ENCODE measurements at regions not wholly inside any gene's neighbourhood (a gene's known extent, or its start where the extent isn't known, plus 50 kb on each side); places are given as distances from the start of the nearest gene placed in this dataset.

DNA sequence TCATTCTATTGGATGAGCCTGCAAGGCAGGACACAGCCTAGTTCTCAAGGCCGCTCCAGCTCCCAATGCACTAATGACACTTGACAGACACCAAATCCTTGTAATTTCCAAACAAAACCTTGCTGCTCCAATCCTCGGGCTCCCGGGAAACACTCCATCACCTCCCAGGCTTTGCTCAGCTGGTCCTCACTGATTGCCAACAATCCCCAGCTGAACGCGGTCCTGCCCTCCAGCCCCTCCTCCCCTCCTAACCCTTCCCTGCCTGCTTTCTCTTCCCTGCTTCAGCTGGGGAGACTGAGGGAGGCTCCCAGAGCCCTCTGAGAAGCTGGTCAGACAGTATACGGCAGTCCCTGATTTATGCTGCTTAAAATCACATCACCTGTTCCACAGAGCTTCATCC is 114.4 kb upstream of the TNR start:
- Histone ChIP-seq H4K8ac (ENCODE audit: extremely low read depth, insufficient read depth, low read length) (no peak overlapping the region), H3K79me2 (ENCODE audit: control insufficient read depth in 1 of 2, insufficient read depth in 2 of 2, low read length in 2 of 2) (no peaks in the 10 kb centered on the region), H3K36me3 (ENCODE audit: control insufficient read depth in 2 of 4, insufficient read depth in 4 of 4, low read length in 3 of 4) (no peaks in the 10 kb centered on the region), H3K23ac (ENCODE audit: insufficient read length) (no peak overlapping the region), H3K79me1 (ENCODE audit: low read depth, low read length) (no peaks in the 10 kb centered on the region), H3K4ac (replicated peaks; ENCODE audit: insufficient read length, low read depth, low read length) (no peak overlapping the region), H4K5ac (ENCODE audit: insufficient read length, low read depth, low read length) (no peak overlapping the region), H2AK5ac (ENCODE audit: low read depth, low read length) (no peak overlapping the region), H3K56ac (replicated peaks; ENCODE audit: insufficient read length, low read depth, low read length) (no peak overlapping the region), H4K20me1 (replicated peaks in 1 of 2; ENCODE audit: control insufficient read depth in 1 of 2, insufficient read depth in 2 of 2, low read length in 2 of 2) (no peaks in the 10 kb centered on the region), H2BK12ac (ENCODE audit: low read depth, low read length) (no peak overlapping the region), H3K4me1 (replicated peaks in 1 of 4; ENCODE audit: control insufficient read depth in 3 of 4, insufficient read depth in 4 of 4, low read length in 3 of 4) (peaks cover under 1 to 12% (median 9%) of the 10 kb centered on the region in 4 experiments), H2BK120ac (replicated peaks; ENCODE audit: low read depth, low read length) (no peak overlapping the region), H2BK20ac (ENCODE audit: low read length) (no peak overlapping the region), H2BK15ac (ENCODE audit: low read length) (no peak overlapping the region), H3K4me2 (ENCODE audit: insufficient read depth in 1 of 2, low read depth in 2 of 2, low read length in 2 of 2) (no peak overlapping the region), H3K27ac (ENCODE audit: low read depth, low read length) (no peak overlapping the region), H2BK5ac (ENCODE audit: low read depth, low read length) (no peak overlapping the region), H2AFZ (ENCODE audit: low read length) (peak overlapping the region; percentile 65; the same call in 1 of the 2 replicates), H3K14ac (ENCODE audit: insufficient read length) (no peak overlapping the region), H4K91ac (replicated peaks; ENCODE audit: insufficient read length, low read length) (no peak overlapping the region), H3K18ac (ENCODE audit: extremely low read depth, low read length) (no peak overlapping the region), H3K27me3 (replicated peaks in 1 of 4; ENCODE audit: control insufficient read depth in 3 of 4, extremely low read depth in 1 of 4, insufficient read depth in 3 of 4, low read length in 3 of 4) (peaks cover 0 to under 1% (median under 1%) of the 10 kb centered on the region in 4 experiments; a peak in 1 of 7 replicates), H3K9ac (replicated peaks in 1 of 4; ENCODE audit: extremely low read depth in 1 of 4, low read depth in 3 of 4, low read length in 3 of 4) (no peak overlapping the region), H3K9me3 (ENCODE audit: insufficient read depth in 2 of 2, low read depth in 1 of 2, low read length in 1 of 2) (no peaks in the 10 kb centered on the region), H3K4me3 (ENCODE audit: extremely low read depth in 1 of 4, insufficient read depth in 2 of 4, low read depth in 3 of 4, low read length in 4 of 4) (no peak overlapping the region), H3K23me2 (ENCODE audit: low read depth, low read length) (no peaks in the 10 kb centered on the region)
- 71% methylated on average over 6 of the region's 6 CpGs; no CpG with 5 or more reads in 1 of the 2 experiments for WGBS, 2 experiments (ENCODE audit: extremely low coverage in 1 of 2, insufficient coverage in 1 of 2, insufficient read length in 1 of 2, insufficient replicate concordance in 2 of 2, low coverage in 1 of 2, low lambda C conversion rate in 2 of 2, missing lambda C conversion rate in 1 of 2)
- ChIA-PET CTCF (ENCODE audit: partially characterized antibody) (interaction anchor here (1.0 to 1.7 kb wide), 4 partner anchors 11 to 114 kb away, joined by 3 to 4 read pairs (median 4); partner anchors contain the start of gene TNR), POLR2A (ENCODE audit: partially characterized antibody) (no interaction called here)
- DNase-seq (ENCODE audit: low read depth in 1 of 2, low spot score in 2 of 2) (no peak), FAIRE-seq (no peak)
